ENCODE measurements at regions not wholly inside any gene's neighbourhood (a gene's known extent, or its start where the extent isn't known, plus 50 kb on each side); places are given as distances from the start of the nearest gene placed in this dataset.
"Not testable (repeated sequence)": the region's sequence is repeated elsewhere in the genome, so short reads cannot be mapped to it uniquely, and the experiment has no call there.

DNA sequence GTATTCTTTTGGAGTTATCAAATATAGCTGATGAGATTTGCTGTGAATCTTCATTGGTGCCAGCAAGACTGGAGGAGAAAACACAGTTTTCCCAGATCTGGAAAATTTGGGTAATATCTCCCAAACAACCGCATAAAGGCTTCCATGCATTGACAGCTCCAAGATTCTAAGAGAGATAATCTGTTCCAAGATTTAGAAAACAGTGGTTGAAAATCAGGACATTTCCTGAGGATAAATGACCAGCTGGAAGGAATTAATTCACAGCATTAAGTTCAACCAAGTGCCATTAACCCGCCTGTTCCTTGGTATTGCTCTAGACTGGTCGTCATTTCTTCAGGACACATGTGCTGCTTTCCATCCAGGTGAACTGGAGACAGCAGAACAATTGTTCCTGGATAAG, 147.9 kb upstream of the PRICKLE1 start:
- no peak for DNase-seq (ENCODE audit: low read depth, low spot score)

DNA sequence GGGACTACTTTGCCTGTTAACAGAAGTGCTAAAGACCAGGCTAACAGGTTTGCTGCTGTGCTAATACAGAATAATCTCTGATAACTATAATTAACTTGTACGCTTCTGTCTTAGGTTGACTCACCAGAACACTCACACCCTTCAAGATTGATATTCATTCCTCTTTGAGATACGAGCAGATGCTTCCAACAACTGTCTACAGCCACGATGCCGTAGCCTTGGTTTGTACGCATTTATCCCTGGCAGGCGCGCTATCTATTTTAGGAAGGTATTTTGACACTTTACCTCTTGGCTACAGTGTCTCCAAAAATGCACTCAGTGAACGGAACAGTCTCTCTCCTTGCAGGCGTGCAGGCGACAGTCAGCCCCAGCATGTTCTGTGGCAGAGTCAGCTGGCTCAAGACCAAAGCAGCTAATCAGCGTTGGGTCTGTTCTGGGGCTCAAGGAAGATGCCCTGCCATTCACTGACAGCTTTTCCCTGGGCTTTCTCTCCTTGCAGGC, 146.4 kb upstream of the PRICKLE1 start:
- no peak for DNase-seq (ENCODE audit: low read depth, low spot score)
- no peak overlapping the region for H3K4me3 ChIP-seq (ENCODE audit: low read length)

More for the DNA sequence above, 147.9 kb upstream of the PRICKLE1 start:
- H3K4me3 ChIP-seq (ENCODE audit: low read length) = no peak overlapping the region

DNA sequence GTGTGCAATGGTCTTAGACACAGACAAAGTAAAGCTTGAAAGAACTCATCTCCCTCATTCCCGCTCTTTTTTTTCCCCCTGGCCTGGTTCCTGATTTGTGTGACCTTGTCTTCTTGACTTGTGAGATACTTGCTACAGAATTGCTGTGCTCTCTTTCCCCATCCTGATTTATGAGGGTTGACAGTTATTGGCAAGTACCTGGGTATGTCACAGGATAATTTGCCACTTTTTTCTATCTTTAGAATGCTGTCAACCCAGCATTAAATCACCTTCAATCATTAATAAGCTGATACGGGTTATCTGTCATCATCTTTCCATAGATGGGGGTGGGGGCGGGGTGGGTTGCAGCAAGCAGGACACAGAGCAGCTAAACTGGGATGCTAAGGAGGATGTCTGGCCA, 144.4 kb upstream of the PRICKLE1 start:
- no peak for DNase-seq (ENCODE audit: low read depth, low spot score)

DNA sequence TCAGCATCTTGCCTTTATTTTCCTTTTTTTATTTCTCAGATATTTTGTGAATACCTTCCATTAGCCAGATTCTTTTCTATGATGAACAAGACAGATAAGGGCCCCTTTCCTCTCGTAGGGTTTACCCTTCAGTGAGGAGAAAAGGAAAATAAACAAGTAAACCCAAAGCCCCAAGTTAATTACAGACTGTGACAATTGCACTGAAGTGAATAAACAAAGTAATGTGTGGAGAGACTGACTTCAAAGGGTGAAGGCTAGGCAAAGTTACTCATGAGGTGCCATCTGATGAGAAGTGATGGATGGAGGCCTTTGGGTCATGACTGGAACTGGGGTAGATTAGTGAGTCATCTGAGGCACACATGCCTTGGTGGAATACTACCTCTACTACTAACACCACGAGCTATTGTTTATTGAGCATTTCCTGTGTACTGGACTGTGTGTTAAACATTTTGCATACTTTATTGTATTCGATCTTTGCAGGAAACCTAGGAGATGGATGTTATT, 143.4 kb upstream of the PRICKLE1 start:
- no peak for DNase-seq (ENCODE audit: low read depth, low spot score)

More for the DNA sequence above, 144.4 kb upstream of the PRICKLE1 start:
- H3K4me3 ChIP-seq (ENCODE audit: low read length) = no peak overlapping the region

DNA sequence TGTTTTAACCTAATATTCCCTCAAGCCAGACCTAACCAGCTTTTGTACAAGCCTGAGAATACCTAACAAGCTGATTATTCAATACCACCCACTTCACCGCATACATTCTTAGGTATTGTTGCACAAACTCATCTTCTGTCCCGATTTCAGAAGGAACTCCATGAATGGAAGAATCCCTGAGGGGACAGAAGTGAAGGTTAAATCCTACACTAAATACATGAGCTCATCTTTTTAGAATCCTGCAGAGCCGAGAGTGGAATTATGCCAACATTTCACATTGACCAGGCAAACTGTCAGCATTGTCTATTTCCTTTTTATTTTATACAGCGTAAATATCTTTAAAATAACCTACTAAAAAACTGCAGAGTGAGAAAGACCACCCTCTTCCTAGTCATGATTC, 140.7 kb upstream of the PRICKLE1 start:
- DNase-seq (ENCODE audit: low read depth, low spot score) = no peak
- no peak overlapping the region for H3K4me3 ChIP-seq (ENCODE audit: low read length)

More for the DNA sequence above, 143.4 kb upstream of the PRICKLE1 start:
- H3K4me3 ChIP-seq (ENCODE audit: low read length) = no peak overlapping the region

DNA sequence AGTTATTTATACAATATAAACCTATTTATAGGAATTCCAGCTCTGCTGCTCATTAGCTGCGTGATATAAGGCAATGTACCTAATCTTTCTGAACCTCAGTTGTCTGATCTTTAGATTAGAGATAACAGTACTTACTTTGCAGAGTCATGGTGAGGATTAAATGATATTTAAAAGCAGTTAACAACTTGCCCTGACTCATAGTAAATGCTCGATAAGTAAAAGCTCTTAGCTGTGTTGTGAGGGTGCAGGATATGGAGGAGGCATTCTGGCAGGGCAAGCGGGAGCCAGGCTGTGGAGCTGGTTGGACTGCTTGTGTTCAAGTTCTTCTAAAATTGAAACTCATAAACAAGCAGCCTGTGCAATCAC, 140.0 kb upstream of the PRICKLE1 start:
- DNase-seq (ENCODE audit: low read depth, low spot score) = no peak
- no peak overlapping the region for H3K4me3 ChIP-seq (ENCODE audit: low read length)

DNA sequence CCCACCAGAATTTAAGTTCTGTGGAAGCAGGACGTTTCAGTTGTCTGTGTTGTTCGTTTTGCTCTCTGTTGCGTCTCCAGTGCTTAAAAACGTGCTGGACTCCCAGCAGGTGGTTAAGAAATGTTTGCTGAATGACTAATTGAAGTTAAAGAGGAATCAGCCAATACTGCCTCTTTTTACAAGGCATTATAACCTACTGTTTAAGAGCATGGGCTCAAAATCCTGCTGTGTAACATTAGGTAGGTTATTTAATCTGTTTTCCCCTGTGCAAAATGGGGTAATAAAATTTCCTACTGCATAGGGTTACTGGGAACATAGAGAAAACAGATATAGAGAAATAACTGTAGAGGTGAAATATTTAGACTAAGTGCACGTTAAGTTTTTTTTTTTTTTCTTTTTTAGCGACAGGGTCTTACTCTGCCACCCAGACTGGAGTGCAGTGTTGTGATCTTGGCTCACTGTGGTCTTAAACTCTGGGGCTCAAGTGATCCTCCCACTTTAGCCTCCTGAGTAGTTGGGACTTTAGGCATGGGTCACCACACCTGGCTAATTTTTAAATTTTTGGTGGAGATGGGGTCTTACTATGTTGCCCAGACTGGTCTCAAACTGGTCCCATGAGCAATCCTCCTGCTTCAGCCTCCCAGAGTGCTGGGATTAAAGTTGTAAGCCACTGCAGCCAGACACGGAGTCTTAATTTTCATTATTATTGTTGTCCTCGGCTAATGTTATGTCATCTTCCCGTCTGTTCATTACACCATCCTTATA, 139.4 kb upstream of the PRICKLE1 start:
- no peak for DNase-seq (ENCODE audit: low read depth, low spot score)
- no peak overlapping the region for H3K4me3 ChIP-seq (ENCODE audit: low read length)

DNA sequence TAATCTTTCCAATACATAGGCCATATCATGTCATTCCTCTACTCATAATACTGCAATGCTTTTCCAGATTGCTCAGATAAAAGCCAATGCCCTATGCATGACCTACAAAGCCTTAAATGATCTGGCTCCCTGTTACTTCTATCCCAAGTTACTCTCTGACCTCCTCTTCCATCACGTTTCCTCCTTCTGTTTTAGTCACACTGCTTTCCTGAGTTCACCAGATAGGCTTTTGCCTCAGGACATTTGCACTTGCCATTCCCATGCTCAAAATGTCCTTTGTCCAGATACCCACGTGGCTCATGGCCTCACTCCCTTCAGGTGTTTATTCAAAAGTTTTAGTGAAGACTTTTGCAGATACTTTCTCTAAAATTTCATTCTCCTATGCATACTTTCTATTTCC, 138.7 kb upstream of the PRICKLE1 start:
- no peak for DNase-seq (ENCODE audit: low read depth, low spot score)
- H3K4me3 ChIP-seq (ENCODE audit: low read length) = no peak overlapping the region

DNA sequence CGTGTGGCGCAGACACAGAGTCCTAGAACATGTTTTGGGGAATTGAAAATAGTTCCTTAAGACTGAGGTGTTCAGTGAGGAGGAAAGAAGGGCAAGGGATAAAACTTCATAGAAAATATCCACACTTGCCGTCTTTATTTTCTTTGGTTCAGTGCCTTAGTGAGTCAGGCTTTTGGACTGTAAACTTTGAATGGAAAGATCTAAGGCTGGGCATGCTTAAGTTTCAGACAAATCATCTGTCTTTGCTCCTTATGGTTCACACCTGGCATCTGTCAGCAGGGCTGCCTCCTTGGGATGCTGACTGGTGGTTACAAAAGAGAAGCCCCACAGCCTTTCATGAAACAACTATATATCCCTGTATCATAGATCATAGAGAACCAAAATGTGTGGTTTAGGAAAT, 136.3 kb upstream of the PRICKLE1 start:
- no peak overlapping the region for H3K4me3 ChIP-seq (ENCODE audit: low read length)
- no peak for DNase-seq (ENCODE audit: low read depth, low spot score)

DNA sequence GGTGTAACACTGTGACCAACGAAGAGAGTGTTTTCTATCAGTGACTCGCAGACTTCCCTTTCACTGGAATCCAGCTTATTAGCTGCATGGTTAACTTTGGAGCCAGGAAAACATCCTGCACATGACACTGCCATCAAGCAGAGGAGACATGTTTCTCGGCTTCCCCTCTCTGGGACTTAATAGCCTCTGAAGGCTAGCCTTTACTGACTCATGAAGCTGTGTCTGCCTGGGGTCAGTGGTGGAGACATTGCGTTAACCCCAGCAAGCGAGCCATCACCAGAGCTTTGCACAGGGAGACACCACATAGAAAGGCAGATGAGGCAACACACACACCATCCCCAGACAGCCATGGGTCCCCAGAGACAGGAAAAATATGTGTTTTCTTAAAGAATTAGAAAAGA, 126.9 kb upstream of the PRICKLE1 start:
- DNase-seq (ENCODE audit: low read depth, low spot score) = no peak
- H3K4me3 ChIP-seq (ENCODE audit: low read length) = no peak overlapping the region

DNA sequence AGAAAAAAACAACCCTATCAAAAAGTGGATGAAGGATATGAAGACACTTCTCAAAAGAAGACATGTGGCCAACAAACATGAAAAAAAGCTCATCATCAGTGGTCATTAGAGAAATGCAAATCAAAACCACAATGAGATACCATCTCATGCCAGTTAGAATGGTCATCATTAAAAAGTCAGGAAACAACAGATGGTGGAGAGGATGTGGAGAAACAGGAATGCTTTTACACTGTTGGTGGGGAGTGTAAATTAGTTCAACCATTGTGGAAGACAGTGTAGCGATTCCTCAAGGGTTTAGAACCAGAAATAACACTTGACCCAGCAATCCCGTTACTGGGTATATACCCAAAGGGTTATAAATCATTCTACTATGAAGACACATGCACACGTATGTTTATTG, 124.0 kb upstream of the PRICKLE1 start:
- DNase-seq (ENCODE audit: low read depth, low spot score) = not testable (repeated sequence)

DNA sequence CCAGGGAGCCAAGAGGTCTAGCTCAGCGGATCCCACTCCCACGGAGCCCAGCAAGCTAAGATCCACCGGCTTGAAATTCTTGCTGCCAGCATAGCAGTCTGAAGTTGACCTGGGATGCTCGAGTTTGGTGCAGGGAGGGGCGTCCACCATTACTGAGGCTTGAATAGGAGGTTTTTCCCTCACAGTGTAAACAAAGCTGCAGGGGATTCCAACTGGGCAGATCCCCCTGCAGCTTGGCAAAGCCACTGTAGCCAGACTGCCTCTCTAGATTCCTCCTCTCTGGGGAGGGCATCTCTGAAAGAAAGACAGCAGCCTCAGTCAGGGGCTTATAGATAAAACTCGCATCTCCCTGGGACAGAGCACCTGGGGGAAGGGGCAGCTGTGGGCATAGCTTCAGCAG, 118.8 kb upstream of the PRICKLE1 start:
- not testable (repeated sequence) for H3K4me3 ChIP-seq (ENCODE audit: low read length); DNase-seq (ENCODE audit: low read depth, low spot score)

More for the DNA sequence above, 124.0 kb upstream of the PRICKLE1 start:
- H3K4me3 ChIP-seq (ENCODE audit: low read length) = not testable (repeated sequence)

DNA sequence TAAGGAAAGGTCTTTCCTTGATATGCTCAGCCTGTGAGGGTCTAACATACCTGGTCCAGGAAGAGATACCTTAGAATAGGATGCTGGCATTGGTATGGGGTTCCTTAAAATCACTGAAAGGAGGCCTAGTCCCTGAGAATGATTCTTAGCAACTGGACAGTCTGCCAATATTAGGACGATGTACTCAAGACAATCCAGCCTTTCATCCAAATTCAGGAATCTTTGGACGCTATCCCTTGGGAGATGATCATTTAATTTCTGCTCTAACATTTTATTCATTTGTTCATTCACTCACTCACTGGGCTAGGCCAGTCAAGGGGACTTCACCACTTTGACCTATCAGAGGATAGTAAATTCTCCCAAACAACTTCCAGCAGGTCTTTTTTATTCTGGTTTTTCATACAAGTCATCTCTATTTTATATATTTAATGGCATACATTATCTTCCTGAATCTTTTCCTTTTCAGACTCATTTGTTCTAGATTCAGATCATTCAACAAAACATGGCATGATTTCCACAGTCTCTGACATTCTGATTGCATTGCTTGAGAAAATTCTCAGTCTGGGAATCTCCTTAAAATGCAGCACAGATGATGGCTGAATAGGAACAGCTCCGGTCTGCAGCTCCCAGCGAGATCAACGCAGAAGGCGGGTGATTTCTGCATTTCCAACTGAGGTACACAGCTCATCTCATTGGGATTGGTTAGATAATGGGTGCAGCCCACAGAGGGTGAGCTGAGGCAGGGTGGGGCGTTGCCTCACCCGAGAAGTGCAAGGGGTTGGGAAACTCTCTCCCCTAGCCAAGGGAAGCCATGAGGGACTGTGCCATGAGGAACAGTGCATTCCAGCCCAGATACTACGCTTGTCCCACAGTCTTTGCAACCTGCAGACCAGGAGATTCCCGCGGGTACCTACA, 118.0 kb upstream of the PRICKLE1 start:
- no peak for DNase-seq (ENCODE audit: low read depth, low spot score)
- H3K4me3 ChIP-seq (ENCODE audit: low read length) = no peak overlapping the region

DNA sequence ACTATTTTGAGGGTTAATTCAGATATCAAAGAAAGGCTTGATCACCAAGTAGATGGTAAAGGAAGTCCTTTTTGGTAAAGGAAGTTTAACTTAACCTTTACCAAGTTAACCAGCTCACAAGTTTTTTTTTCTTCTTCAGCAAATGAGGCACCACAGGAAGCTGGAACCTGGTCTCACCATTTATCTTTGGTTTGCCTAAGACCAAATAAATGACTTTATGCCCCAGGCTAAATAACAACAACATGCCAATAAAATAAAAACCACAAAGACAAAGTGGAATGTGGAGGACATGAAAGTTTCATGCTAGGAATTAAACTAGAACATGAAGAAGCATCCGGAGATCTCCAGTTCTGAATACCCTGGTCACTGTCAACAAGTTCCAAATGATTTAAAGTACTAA, 116.8 kb upstream of the PRICKLE1 start:
- DNase-seq (ENCODE audit: low read depth, low spot score) = no peak

DNA sequence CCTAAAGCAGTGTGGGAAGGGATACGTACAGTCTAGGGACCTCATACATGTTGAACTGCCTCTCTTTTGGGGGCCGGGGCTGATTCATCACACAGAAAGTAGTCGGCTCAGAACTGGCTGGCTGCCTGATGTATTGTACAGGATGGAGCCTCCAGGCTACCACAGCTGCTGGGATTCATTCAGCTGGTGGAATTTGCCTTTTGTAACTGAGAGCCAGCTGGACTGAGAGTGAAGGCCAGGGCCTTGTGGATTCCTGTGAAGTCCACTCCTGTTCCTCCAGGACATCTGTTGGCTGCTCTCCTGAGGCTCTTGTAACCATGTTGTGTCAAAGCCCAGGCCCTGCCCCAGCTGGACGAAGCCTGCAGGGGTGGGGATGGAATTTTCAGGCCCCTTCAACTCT, 116.3 kb upstream of the PRICKLE1 start:
- DNase-seq (ENCODE audit: low read depth, low spot score) = no peak
- no peak overlapping the region for H3K4me3 ChIP-seq (ENCODE audit: low read length)

More for the DNA sequence above, 116.8 kb upstream of the PRICKLE1 start:
- no peak overlapping the region for H3K4me3 ChIP-seq (ENCODE audit: low read length)

DNA sequence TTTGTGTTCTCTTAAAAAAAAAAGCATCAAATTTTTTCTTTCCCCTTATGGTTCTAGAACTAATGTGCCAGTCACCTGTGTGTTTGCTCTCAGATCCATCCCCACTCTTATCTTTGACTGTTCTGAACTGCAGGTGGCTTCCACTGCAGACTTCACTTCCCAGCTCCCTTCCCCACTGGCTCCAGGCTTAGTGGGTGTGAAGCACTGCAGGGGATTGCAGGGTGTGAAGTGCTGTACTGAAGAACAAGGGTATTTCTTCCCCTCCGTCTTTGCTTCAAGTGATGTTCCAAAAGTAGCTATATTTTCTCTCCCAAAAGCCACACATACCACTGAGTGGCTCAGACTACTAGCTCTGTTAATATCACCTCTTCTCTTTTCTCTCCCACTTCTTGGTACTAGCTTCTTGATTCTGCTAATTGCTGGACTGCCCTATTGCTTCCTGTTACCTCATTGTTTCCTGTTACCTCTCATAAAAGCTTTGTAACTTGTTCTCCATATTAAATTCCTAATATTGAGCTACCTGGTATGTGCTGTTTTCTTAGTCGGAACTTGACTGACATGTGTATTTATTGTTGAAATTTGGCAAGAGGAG, 115.4 kb upstream of the PRICKLE1 start:
- no peak overlapping the region for H3K4me3 ChIP-seq (ENCODE audit: low read length)
- no peak for DNase-seq (ENCODE audit: low read depth, low spot score)

DNA sequence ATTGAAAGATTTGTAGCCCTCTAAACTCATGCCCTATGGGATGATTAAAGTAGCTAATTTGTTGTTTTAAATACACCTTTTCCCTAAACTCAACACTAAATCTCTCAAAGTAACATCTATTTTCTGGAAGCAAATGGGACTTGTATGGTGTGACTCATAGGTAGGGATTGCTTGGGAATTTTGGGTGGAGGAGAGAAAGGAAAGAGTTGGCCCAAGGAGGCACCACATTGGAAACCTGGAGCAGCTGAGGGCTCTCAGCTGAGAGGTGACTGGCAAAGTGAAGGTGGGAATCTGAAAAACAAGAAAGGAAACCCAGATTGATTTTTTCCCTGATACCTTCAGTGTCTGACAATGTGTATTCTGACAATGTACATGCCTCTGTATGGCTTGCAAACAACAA, 114.8 kb upstream of the PRICKLE1 start:
- no peak for DNase-seq (ENCODE audit: low read depth, low spot score)
- H3K4me3 ChIP-seq (ENCODE audit: low read length) = no peak overlapping the region

DNA sequence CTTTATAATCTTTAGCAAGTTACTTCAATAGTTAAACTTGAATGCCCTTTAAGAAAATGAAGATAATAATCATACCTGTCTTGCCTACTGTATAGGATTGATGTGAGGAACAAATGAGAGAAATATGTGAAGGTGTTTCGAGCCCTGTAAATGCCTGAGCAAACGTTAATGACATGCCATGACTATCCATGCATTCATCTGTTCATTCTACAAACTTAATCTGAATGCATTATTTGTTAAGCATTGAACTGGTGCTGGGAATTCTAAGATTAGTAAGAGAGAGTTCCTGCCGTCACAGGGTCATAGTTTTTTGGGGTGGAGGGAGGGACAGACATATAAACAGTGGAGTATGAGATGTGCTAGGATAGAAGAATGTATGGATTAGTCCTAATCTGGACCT, 111.5 kb upstream of the PRICKLE1 start:
- H3K4me3 ChIP-seq (ENCODE audit: low read length) = no peak overlapping the region
- no peak for DNase-seq (ENCODE audit: low read depth, low spot score)

DNA sequence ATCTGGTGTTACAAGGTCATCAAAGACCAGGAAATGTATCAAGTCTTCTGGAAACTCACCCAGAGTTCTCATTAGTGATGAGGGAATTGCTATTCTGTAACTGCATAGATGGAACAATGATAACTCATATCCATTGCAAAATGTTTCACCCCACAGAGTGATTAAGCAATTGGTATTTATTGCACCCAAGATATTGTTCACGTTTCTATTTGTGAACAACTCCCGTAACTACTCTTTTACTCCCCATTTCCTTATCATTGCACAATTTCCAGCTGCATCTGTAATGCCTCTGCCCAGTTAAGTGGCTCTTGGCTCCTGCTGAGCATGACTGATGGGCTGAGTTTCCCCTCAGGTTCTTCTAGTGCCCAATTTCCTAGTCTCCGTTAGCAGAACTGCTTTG, 108.7 kb upstream of the PRICKLE1 start:
- H3K4me3 ChIP-seq (ENCODE audit: low read length) = no peak overlapping the region
- no peak for DNase-seq (ENCODE audit: low read depth, low spot score)
